HG02571 (cell line): ENCODE measurements at regions not wholly inside any gene's neighbourhood (a gene's known extent, or its start where the extent isn't known, plus 50 kb on each side); places are given as distances from the start of the nearest gene placed in this dataset.
"Not testable (repeated sequence)": the region's sequence is repeated elsewhere in the genome, so short reads cannot be mapped to it uniquely, and the experiment has no call there.

Experiments
- ATAC-seq: cut with Tn5 transposase; IDR thresholded peaks from one replicate; pipeline ENCODE4 v1.9.1; 2021; ENCODE audit warnings: mild to moderate bottlenecking, moderate library complexity; ENCODE audit not compliant: unreplicated experiment

GRCh38 chr6:135129136-135129856, 51.8 kb upstream of the MYB start:
- ATAC-seq = peak; percentile 46

GRCh38 chr6:135128268-135128914, 52.7 kb upstream of the MYB start:
- ATAC-seq = peak; percentile 71

DNA sequence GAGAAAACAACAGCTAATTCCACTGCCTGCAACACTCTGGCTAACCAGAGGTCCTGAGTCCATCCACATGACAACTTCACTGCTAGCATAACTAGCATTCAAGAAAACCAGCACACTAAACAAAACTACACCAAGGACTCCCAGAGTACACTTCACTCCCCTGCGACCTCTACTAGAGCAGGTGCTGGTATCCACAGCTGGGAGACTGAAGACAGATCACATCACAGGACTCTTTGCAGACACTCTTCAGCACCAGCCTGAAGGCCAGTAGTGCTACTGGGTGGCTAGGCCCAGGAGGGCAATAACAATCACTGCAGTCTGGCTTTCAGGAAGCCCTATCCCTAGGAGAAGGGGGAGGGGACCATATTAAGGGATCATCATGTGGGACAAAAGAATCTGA, 54.4 kb upstream of the MYB start:
- ATAC-seq = no peak

DNA sequence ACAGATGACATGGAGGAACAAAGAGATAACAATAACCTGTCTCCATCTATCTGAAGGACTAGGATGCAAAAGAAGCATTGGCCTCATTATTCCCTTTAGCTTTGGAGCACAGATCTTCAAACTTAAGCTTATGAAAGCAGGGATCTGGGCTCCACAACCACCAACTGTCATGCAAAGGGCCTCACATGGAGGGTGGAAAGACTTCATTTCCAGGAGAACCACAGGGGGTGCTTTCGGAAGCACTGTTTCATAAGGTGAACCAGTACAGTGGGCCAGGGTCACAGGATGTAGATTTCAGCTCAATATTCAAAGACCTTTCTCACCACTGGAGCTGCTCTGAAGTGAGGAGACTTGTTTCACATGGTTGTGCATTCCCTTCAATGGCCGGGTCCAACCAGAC, 55.1 kb upstream of the MYB start:
- ATAC-seq = no peak

GRCh38 chr6:135121434-135121833, 59.7 kb upstream of the MYB start:
- ATAC-seq = no peak

DNA sequence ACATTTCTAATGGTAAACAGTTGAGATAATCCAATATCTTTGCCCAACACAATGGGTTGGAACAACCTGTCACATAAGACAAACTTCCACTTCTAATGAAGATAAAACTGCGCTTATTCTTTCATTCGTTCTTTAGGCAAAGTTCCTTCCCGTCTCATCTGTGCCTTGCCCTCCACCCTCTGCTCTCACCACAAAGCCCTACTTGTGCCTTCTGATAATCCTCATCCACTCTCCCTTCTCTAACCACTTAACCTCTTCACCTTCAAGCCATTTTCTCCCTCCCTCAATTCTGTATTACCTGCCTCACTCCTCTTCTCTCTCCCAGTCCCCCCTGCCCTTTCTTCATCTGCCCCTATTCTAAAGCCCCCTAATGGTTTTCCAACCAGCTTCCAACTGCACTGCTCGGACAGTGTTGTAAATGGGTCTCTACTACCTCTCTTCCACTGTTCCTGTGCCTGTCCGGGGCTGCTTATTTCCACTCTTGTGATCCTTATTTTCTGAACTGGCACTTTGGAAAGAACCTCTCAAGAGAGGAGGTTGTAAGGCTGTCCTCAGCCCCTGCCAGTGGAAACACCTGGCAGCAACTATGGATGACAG, 62.9 kb upstream of the MYB start:
- ATAC-seq = no peak

- ATAC-seq = no peak
Observed at GRCh38 chr6:135117413-135117968, 62.9 kb upstream of the HBS1L start.

GRCh38 chr6:135116571-135116970, 61.9 kb upstream of the HBS1L start:
- no peak for ATAC-seq

GRCh38 chr6:135115834-135116233, 61.2 kb upstream of the HBS1L start:
- no peak for ATAC-seq

DNA sequence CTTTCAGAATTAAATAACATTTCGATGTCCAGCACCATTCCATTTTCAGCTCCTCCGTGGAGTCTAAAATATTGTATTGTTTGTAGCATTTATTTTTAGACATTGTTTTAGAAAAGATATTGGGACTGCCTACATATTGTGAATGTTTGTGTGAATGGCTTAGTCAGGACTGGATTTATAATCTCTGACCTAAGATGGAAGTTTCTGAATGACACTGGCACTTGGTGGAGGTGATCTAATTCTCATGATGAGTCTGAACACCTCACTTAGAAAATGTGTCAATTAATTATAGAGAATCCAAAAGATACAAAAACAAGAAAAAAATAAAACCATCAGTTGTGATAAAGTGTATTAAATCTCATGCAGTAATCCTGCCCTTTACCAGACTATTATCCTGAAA, 60.8 kb upstream of the HBS1L start:
- no peak for ATAC-seq

- ATAC-seq = peak; percentile 56
Observed at GRCh38 chr6:135114355-135115145, 59.9 kb upstream of the HBS1L start.

DNA sequence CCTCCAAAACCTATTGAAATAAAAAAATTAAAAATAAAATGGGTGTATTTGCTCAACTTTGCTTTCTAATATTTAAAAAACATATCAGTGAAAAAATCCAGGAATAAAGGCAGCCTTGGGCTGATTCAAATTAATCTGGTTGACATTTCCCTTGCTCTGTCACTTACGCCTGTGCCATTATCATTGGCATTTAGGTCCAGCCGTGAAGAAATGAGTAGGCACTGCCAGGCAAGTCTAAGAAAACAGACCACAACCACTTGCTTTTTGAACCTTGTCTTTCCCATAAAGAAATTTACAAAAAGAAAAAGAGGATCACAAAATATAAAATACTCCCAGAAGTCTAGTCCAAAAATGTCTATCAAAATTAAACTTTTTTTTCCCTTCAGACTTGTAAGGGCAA, 59.2 kb upstream of the HBS1L start:
- ATAC-seq = no peak

GRCh38 chr6:135112951-135113350, 58.3 kb upstream of the HBS1L start:
- not testable (repeated sequence) for ATAC-seq

GRCh38 chr6:135110261-135110781, 55.7 kb upstream of the HBS1L start:
- ATAC-seq = not testable (repeated sequence)

DNA sequence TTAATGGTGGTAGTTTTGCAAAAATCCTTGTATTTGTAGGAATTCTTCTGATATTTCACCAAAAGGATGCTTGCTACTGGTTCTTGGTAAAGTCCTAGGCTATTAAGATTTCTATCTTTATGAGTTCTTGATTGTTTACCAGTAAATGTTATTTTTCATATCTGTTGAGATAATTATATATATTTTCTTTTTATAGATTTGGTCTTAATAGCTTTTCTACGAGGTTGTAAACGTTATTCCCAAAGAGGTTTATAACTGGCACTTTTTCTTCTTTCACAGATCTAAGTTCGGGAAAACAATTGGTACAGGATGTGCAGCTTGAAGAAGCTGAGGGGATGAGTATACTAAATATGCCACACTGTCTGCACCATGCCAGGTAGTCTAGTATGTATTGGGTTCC, 55.1 kb upstream of the HBS1L start:
- no peak for ATAC-seq

DNA sequence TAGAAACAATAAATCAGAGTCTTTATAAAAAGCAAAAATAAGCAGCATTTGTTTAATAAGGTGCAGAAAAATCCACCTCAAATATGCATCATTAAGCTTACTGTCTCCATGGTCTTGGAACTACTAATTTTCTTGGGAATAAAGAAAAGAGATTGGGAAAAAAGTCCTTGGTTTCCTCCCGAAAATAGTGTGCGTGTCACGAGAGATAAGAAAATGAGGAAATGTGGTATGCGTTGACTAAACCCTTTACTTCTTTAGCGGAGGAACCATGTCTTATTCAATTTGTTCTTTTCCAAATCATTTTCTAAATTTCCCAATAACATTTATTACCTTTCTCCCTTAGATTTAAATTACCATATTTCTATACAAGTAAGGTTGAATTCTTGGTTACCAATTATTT, 54.1 kb upstream of the HBS1L start:
- ATAC-seq = no peak

DNA sequence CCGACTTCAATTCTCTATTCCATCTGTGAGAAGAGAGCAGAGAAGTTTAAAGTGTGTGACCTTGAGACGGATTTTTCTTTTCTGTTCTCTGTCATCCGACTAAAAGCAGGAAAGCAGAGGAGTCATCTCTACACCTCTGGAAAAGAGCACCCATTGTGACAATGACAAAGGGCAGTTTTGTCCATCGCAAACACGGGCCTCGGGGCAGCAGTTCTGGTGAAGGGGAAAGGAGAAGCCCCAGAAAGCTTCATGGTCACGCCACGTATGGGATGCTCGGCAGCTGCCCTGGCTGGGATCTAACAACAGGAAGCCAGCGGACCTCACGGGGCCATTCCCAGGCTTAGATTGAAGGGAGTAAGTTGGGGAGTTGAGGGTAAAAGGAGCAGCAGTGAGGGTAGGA, 52.0 kb upstream of the HBS1L start:
- ATAC-seq = no peak

- no peak for ATAC-seq
Observed at GRCh38 chr6:135105710-135106109, 51.1 kb upstream of the HBS1L start.

GRCh38 chr6:135105299-135105698, 50.7 kb upstream of the HBS1L start:
- ATAC-seq = no peak
